ENCODE measurements at regions not wholly inside any gene's neighbourhood (a gene's known extent, or its start where the extent isn't known, plus 50 kb on each side); places are given as distances from the start of the nearest gene placed in this dataset.
"Not testable (repeated sequence)": the region's sequence is repeated elsewhere in the genome, so short reads cannot be mapped to it uniquely, and the experiment has no call there.

DNA sequence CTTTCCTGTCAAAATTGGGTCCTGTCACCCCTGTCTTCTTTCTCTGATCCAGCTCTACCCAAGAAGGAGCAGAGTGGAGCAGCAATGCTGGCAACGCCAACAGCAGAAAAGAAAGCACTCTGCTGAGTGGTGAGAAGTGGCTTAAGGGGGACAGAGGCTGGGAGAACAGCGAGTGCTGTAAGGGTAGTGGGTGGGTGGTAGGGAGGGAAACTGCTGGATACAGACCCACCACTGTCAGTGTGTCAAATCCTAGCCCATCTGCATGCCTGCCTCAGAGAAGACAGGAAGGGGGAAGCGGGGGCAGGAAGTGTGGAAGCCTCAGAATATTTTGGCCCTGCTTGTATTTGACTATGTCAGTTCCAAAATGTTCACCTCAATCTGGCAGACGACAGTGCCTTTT is 170.4 kb upstream of the MAST4 start:
- no peak for DNase-seq

DNA sequence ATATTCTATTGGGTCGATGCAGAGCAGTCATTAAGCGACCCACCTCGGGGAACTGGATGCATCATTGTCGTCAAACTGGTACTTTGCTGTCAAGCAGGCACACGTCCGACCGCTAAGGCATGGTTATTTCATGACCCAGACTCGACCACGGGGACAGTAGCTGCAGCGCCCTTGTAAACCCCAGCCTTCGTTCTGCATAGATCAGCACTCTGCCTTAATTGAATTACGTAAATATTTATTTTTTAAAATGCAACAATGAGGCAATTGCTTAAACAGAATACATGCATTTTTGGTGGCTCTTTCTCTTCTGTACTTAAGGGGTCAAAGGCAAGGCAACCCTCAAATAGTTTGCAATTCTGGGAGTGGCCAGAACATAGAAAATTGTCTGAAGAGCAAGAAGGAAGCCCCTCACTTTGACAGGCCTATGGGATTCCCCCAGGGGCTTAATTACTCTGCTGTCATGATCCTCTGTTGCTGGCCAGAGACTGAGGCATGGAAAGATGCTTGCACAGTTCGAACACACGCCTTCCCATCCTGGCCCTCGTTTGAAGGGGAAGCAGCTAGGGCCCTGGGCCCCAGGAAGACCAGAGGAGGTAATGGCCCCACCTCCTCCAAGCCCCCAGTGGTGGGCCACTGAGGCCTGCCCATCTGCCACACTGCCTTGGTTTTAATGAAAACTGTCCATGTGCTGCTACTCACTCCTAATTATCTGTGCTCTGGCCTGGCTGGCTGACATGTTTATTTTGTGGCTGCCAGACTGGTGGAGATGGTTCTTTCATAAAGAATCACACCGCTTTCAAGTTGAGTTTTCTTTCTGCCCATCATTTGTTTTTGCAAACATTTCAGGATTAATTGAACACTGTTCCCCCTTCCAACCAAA is 169.7 kb upstream of the MAST4 start:
- no peak for DNase-seq

DNA sequence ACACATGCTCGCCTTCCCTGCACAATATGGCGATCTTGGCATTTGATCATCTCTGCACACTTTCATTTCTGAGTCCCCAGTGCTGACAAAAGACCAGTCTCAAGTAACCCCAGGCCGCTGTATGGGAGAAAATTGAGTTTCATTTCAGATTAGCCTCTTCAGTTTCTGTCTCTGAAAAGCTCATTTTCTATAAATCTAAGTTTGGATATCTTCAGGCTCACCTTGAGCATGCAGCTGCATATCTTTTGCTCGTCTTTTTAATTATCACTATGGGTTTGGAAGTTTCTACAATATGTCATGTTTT is 169.1 kb upstream of the MAST4 start:
- DNase-seq, result no peak

DNA sequence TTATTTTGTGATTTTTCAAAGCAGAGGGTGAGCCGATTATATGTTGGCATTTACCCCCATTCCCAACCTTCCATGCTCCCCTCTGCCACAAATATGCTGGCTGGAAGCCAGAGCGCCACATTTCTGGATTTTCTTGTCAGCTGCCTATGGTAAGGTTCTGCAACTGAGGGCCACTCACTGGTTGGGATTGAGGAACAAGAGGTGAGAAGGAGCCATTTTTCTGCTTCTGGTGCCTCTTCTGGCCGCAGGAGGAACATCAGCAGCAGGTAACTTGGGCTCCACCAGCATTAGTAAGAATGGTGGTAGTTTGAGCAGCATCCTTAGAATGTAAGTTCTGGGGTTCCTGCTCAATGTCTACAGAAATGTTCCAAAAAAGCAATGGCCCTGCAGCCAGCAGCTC is 159.5 kb upstream of the MAST4 start:
- no peak for DNase-seq

DNA sequence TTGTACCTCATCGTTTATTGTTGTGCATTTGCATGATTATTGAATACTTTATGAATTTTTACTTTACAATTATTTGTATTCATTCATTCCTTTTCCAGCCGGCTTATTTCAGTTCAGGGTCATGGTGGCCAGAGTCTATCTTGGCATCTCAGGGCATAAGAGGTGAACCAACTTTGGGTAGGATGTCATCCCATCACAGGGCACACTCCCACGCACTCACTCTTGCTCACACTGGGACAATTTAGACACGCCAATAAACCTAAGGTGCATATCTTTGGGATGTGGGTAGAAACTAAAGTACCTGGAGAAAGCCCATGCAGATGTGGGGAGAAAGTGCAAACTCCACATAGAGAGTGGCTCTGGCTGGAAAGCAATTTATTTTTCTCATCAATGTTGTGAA is 158.1 kb upstream of the MAST4 start:
- no peak for DNase-seq

DNA sequence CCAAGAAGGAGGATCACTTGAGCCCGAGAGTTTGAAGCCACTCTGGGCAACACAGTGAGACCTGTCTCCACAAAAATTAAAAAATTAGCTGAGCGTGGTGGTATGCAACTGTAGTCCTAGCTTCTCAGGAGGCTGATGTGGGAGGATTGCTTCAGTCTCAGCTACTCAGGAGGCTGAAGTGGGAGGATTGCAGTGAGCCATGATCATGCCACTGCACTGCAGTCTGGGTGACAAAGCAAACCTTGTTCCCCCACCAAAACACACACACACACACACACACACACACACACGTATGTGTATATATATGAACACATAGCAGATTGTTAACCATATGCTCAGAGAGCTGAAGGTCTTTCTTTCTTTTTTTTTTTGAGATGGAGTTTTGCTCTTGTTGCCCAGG is 157.5 kb upstream of the MAST4 start:
- no peak for DNase-seq

DNA sequence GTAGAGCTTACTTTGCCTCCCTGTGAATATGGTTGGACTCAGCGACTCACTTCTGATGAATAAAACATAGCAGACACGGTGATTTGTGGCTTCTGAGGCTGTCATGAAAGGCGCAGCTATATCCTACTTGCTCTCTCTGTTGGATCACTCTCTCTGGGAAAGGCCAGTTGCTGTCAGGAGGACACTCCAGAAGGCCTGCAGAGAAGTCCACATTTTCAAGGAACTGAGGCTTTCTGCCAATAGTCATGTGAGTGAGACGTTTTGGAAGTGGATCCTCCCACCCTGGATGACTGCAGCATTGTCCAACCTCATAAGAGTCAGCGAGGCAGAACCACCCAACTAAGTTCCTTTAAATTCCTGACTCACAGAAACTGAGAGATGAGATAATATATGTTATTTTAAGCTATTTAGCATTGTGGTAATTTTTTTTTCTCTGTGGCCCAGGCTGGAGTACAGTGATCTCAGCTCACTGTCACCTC is 156.0 kb upstream of the MAST4 start:
- DNase-seq, result no peak

DNA sequence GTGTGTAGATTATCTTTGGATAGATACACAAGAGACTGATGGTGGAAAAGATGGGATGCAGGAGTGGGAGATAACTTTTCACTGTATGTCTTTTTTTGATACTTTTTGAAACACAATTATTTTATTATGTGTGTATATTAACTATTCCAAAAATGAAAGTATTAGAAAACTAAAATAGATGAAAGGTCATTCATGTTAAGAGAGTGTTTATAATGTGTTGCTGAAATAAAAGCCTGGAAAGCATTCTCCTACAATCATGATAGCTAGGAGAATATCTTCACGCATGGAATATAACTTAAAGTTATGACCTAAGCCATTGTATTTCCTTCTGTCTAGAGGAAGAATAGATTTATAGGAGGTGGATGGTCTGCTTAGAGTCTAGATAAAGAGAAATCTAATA is 154.8 kb upstream of the MAST4 start:
- DNase-seq, result no peak

DNA sequence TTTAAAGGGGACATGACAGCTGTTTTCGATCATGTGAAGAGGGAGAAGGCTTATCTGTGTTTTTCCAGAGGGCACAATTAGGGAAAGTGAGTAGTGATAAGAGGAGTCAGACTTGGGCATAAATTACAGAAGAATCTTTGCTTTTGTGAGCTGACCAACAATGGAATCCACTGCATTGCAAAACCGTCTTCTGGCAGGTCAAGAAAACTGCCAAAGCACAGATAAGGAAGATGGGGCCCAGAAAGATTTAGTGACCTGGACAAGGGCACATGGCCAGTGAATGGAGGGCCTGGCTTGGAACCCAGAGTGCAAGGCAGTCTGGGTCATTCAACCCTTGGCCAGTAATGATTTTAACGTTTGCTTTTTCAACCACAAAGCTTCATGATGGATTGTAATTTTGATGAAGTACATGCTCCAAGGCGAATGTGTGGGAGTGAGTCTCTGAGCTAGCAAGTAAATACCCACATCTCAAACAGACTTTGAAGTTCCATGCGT is 153.2 kb upstream of the MAST4 start:
- no peak for DNase-seq

DNA sequence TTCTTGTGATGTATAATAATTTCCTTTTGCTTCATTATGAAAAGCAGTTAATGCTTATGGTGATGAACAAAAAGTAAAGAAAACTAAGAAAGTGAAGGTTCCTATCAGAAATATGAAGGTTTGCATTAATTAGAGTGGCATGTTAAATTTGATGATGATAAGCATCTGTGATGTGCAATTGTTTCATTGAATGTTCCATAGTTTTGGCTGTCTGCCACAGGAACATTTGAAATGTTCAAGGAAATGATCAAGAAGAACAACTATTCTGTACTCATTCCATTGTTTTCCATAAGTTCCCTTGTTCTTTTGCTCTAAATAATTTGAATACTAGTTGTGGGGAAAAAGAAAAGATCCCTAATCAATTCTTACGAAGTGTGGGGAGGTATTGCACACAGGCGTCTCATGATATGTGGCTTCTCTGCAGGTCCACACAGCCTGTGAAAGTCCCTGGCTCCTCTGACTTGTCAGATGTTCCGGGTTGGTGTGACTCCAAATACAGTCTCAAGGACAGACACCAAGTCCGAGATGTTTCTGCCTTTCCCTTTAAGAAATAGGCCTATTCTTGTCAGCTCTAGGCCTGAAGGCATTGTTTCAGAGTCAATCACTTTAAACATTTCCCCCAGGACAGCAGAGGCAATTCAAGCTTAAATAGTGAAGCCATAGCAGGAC is 152.6 kb upstream of the MAST4 start:
- DNase-seq, result no peak

DNA sequence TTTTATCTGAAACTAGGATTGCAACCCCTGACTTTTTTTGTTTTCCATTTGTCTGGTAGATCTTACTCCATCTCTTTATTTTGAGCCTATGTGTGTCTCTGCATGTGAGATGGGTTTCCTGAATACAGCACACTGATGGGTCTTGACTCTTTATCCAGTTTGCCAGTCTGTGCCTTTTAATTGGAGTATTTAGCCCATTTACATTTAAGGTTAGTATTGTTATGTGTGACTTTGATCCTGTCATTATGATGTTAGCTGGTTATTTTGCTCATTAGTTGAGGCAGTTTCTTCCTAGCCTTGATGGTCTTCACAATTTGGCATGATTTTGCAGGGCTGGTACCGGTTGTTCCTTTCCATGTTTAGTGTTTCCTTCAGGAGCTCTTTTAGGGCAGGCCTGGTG is 148.1 kb upstream of the MAST4 start:
- DNase-seq, result not testable (repeated sequence)

DNA sequence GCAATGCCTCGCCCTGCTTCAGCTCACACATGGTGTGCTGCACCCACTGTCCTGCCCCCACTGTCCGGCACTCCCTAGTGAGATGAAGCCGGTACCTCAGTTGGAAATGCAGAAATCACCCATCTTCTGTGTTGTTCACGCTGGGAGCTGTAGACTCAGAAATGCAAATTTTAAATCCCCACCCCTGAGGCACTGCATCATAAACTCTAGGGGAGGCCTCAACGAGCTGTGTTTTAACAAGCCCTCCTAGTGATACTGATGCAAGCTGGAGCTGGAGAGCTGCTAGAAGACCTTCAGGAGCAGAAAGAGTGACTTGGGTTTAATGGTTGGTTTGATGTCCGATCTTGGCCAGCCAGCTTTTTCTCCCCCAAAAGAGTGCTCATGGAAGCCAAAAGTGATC is 146.0 kb upstream of the MAST4 start:
- DNase-seq, result no peak

DNA sequence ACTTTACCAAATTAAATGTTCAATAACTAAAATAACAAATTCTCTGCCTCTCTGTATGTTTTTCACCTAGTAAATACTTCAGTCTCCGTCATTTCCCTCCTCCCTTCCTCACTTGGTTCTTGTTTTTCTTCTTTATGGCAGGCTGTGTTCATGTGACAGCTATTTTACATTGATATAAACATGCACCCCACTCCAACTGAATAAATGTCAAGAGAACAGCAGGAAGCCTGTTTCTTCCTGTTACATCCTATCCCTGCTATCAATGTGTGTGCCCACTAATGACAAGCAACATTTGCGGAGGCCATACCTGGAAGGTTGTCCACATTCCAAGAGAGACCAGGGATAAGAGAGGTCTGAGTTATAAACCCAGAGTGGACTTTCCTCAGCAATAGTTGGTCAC is 145.2 kb upstream of the MAST4 start:
- no peak for DNase-seq

DNA sequence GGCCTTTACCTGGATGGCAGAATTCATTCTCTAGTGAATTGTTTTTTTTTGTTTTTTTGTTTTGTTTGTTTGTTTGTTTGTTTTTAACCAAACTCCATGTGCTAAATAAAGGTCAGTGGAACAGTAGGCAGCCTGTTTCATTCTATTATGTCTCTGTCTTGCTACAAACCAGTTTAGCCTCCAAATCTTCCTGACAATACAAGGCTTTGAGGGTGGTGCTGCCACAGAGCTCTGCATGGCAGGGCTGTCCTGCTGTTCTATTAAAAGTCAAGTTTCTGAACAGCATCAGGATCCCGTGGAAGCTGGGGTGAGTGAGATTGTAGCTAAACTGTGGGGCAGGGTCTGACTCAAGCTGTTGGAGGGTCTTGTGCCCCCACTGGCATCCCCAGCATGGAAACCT is 144.1 kb upstream of the MAST4 start:
- DNase-seq, result no peak

DNA sequence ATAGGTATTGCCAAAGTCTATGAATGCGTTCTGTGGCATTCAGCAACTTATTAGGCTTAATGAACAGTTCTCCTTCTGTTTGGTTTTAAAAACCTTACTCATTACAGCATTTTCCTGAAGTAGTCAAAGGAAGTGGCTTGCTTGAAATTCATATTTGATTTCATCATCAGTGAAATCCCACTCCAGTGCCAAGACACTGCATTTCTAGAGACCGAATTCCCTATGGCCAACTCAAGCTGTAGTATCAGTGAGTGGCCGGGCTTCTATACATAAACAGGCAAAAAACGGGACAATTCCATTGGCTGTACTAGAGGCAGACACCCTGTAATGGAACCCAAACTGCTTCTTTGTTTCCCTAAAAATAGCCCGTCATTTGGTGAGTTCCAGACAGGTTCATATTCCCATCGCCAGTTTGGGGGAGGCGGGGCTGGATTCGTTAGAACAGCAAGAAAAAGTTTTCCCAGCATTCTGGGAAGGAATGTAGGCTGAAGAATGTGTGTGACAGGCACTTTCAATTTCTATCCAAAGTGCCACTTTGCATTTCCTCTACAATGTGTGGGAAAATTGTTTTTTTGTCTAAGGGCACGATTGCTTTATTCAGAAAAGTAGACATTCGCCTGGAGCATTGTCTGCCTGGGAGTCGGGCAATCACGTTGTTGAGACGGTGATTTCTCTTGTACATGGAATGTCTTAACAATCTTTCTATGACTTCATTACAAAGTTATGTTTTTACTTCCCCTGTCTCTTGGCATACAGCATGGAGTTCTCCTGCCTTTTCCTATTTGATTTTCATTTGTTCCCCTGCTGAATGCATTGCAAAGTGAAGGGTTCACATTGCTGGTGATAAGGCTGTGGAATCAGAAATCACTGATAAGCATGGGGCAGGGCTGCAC is 141.8 kb upstream of the MAST4 start:
- DNase-seq, result no peak

DNA sequence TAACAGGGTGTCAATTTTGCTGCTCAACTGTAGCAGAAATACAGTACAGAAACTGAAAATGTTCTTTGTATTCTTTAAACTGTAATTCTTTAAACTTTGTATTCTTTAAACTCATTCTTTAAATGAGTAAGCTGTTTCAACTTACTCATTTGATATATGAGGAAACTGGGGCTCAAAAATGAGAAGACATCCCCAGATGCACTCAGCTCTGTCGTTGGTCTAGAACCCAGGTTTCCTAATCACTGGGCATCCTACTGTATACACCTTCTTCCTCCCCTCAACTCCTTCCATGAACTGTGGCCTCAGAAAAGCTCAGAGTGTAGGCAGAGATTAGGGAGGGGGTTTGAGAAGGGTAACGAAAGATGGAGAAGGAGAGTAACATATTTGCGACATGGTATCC is 136.5 kb upstream of the MAST4 start:
- no peak for DNase-seq

DNA sequence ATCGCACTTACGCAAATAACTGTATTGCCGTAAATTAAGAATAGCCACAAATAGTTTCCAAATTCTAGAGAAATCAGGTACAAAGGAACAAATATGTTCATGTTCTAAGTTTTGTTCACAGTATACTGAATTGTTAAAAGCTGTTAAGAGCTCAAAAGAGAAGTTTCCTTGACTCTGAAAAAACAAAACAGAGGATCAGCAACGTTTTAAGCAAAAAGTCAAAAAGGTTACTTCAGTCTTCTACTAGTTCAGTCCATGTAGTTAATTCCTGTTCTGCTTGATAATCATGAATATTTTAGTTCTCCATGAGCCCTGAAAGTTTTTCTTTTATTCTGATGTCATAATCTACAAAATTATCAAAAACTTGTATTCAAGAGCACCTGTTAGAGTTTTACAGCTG is 128.6 kb upstream of the MAST4 start:
- DNase-seq, result no peak

DNA sequence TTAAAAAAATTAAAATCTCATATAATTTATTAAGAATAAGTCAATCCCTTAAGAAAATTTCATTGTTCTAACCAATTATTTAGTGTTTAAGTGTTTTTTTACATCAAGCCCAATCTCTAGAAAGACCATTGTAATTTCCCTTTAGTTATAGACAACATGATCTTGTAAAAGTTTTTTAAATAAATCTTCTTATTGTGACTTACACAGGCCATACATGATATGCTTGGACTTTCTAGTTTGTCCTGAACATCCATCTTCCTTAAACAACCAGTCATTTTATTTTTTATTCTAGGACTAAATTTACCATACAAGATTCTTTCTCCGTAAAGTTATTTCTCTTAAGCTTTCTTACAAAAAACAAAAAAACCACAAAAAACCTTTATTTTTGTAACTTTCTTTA is 126.5 kb upstream of the MAST4 start:
- no peak for DNase-seq

DNA sequence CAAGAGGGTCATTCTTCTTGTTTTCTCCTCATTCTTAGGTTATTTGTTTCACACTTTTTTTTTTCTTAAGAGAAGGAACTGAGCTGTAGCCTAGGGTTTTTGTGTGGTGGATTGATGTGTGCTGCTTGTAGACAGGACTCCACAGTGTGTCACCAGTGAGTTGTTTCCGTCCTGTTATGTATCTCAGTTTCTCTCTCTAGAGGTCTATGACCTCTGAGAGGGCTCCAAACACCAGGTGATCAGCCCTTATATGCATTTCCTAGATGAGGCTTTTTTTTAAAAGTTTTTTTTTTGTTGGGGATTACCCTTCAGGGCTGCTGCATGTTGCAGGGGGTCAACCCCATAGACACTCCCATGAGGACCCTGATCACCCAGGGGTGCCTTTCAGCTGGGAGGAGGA is 124.2 kb upstream of the MAST4 start:
- no peak for DNase-seq

DNA sequence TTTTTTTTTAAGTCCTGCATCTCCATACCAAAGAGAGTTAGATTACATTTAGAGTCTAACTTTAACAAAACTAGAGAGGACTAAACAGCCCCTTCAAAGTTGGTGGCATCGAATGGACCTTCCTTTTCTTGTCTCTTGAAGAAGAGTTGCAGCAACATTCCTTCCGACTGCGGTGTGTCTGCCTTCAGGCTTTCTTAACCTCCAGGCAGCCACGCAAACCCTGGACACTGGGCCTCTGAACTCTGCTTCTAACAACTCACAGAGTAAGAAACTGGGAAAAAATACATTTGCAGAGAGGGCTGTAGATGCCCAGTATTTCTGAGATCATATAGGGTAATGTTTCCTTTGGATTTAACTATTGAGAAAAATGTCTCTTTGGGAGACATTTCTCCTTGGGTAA is 120.5 kb upstream of the MAST4 start:
- no peak for DNase-seq

DNA sequence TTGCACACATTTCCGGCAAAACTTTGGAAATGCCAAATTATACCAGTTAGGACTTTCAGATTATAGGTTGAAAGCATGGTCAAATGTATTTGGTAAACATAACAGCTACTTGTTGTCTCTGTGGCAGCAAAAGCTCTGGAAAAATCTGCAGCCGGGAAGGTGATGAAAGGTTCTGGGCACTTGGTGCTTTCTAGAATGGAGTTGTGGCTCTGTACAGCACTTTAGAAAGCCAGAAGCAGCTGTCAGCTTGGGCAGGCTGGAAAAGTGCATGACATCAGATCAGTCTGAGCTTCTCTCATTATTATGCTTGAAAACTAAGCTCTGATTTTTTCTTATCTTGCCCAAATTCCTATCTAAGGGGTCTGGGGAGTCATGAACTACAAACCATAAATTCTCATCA is 118.6 kb upstream of the MAST4 start:
- DNase-seq, result no peak

DNA sequence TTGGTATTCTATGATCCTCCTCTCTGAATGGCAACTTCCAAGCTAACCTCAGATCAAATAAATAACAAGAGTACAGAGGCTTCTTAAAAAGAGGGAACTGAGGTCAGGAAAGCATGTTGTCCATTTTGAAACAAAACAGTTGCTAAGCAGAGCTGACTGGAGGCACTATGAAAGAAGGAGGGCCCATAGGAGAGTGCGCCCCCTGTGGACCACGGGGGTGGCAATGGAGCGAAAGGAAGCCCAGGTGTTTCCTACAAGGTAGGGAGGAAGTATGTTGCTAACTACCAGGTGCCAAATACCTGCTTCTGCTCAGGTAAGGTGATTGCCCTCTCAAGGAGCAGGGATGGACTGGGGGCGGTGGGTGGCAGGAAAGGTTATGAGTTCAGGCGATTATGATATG is 101.8 kb upstream of the MAST4 start:
- no peak for DNase-seq

DNA sequence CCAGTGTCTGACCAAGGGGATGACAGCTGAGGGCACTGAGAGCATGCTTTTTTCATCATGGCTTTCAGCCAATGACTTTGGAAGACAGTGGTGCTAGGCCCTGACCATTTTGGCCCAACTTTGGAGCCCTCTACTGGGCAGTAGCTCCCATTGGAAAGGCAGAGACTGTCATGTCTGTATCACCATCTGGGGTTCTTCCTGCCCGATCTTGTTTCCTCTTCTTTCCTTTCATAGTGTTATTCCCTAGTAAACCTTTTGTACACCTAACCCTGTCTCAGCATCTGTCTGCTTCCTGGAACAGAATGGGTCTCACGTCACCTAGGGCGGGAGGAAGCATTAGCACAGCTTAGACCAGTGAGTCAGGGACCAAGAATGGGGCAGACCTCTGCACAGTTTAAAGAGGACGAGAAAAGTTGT is 97.4 kb upstream of the MAST4 start:
- DNase-seq, result no peak

Measured in AML-193 (cell line).